B cell (primary cell): ENCODE measurements at regions not wholly inside any gene's neighbourhood (a gene's known extent, or its start where the extent isn't known, plus 50 kb on each side); places are given as distances from the start of the nearest gene placed in this dataset.

ENCODE experiments used
- ATAC-seq: fragments of 200-7000 bp; cut with Tn5 transposase; one replicate; pipeline ENCODE4 v1.10.0; 2021; ENCODE audit warnings: low read depth, mild to moderate bottlenecking, moderate number of reproducible peaks, moderate library complexity
- CTCF ChIA-PET: fragments of 350-600 bp; sonication (Branson Sonifier 250); formaldehyde crosslinking; loops from one replicate; lab custom pipeline; 2021; ENCODE audit warnings: antibody characterized with exemption, inconsistent platforms; lab: Charles Lee
- POLR2A ChIA-PET: fragments of 350-600 bp; sonication (Branson Sonifier 250); formaldehyde crosslinking; loops from one replicate; lab custom pipeline; 2021; ENCODE audit warnings: antibody characterized with exemption; lab: Charles Lee
- DNase-seq: peaks from one replicate; pipeline ENCODE4 v3.0.0; 2013
- H2AFZ ChIP-seq: 2 replicates; pipeline ENCODE4 v1.6.1; 2012; ENCODE audit warnings: mild to moderate bottlenecking, low read depth, low read length; ENCODE audit not compliant: insufficient read depth, poor library complexity, severe bottlenecking
- H3K27ac ChIP-seq, 2 donors: 1 replicate in 1 of 2; 2 replicates in 1 of 2; pipeline ENCODE4 v1.5.1; 2012 to 2013; ENCODE audit warnings: low read length in 2 of 2, mild to moderate bottlenecking in 2 of 2, moderate library complexity in 1 of 2
- H3K27me3 ChIP-seq, 4 experiments: fragments of 200-600 bp in 1 of 4; sonication (generic) in 1 of 4; replicated peaks in 1 of 4; 1 replicate in 2 of 4; 2 replicates in 2 of 4; pipeline versions ENCODE4 v1.6.1 to v1.7.0; 2013 to 2016; ENCODE audit warnings: low read length in 3 of 4, mild to moderate bottlenecking in 2 of 4, mixed read lengths in 1 of 4, moderate library complexity in 1 of 4; ENCODE audit not compliant: insufficient read depth in 4 of 4, control insufficient read depth in 3 of 4; ENCODE audit errors: control extremely low read depth in 1 of 4
- H3K36me3 ChIP-seq, 2 experiments: replicated peaks in 1 of 2; 1 replicate in 1 of 2; 2 replicates in 1 of 2; pipeline versions ENCODE4 v1.6.1 to v1.7.1; 2013; ENCODE audit warnings: low read length in 1 of 2; ENCODE audit not compliant: insufficient read depth in 2 of 2, control insufficient read depth in 1 of 2; ENCODE audit errors: control extremely low read depth in 1 of 2, extremely low read depth in 1 of 2
- H3K4me1 ChIP-seq, 2 donors: fragments of 200-600 bp in 1 of 2; sonication (generic) in 1 of 2; 1 replicate in 1 of 2; 2 replicates in 1 of 2; pipeline versions ENCODE4 v1.5.1 to v1.6.1; 2013 to 2017; ENCODE audit warnings: low read length in 2 of 2; ENCODE audit not compliant: control insufficient read depth in 2 of 2, insufficient read depth in 2 of 2
- H3K4me2 ChIP-seq: replicated peaks from 2 replicates; pipeline ENCODE3; 2012; ENCODE audit warnings: mild to moderate bottlenecking, low read depth, low read length; ENCODE audit not compliant: poor library complexity, severe bottlenecking
- H3K4me3 ChIP-seq, 5 experiments: fragments of 200-600 bp in 1 of 5; sonication (generic) in 1 of 5; 1 replicate in 3 of 5; 2 replicates in 2 of 5; pipeline versions ENCODE4 v1.5.1 to v1.7.0; 2011 to 2016; ENCODE audit warnings: low read length in 4 of 5, mild to moderate bottlenecking in 4 of 5, low read depth in 2 of 5, control low read depth in 1 of 5, moderate library complexity in 1 of 5; ENCODE audit not compliant: insufficient read depth in 1 of 5; ENCODE audit errors: control extremely low read depth in 1 of 5, extremely low read depth in 1 of 5
- H3K79me2 ChIP-seq: fragments of 200-600 bp; sonication (generic); one replicate; pipeline ENCODE4 v1.6.0; 2016; ENCODE audit warnings: low read length; ENCODE audit not compliant: control insufficient read depth, insufficient read depth
- H3K9ac ChIP-seq: fragments of 200-600 bp; sonication (generic); 2 replicates; pipeline ENCODE4 v1.6.1; 2017; ENCODE audit warnings: mild to moderate bottlenecking, low read length, moderate library complexity
- H3K9me3 ChIP-seq, 3 donors: one replicate each; pipeline versions ENCODE4 v1.6.1 to v1.7.1; 2013; ENCODE audit warnings: low read length in 2 of 3; ENCODE audit not compliant: control insufficient read depth in 2 of 3, insufficient read depth in 1 of 3; ENCODE audit errors: control extremely low read depth in 1 of 3
- H4K20me1 ChIP-seq: 2 replicates; pipeline ENCODE4 v1.6.0; 2012; ENCODE audit warnings: mild to moderate bottlenecking, low read length; ENCODE audit not compliant: insufficient read depth, control insufficient read depth, poor library complexity, severe bottlenecking
- H3K27ac Mint-ChIP-seq: one replicate; pipeline ENCODE4 v1.8.0; 2021; ENCODE audit warnings: mixed read lengths
- H3K27me3 Mint-ChIP-seq: one replicate; pipeline ENCODE4 v1.8.0; 2021; ENCODE audit warnings: mixed read lengths
- H3K4me1 Mint-ChIP-seq: one replicate; pipeline ENCODE4 v1.8.0; 2021; ENCODE audit warnings: mixed read lengths
- H3K4me3 Mint-ChIP-seq: one replicate; pipeline ENCODE4 v1.8.0; 2021; ENCODE audit warnings: mixed read lengths
- H3K9me3 Mint-ChIP-seq: one replicate; pipeline ENCODE4 v1.8.0; 2022; ENCODE audit warnings: mixed read lengths; ENCODE audit not compliant: insufficient read depth
- CTCF ChIP-seq: fragments of 200-600 bp; IDR thresholded peaks from one replicate; pipeline ENCODE4 v1.8.0; 2022; ENCODE audit warnings: antibody characterized with exemption, mild to moderate bottlenecking
- EZH2 ChIP-seq: IDR thresholded peaks from 2 replicates; pipeline ENCODE4 v1.6.1; 2012; ENCODE audit warnings: borderline replicate concordance, low read depth, mild to moderate bottlenecking, moderate library complexity, low read length; ENCODE audit not compliant: insufficient read depth, poor library complexity, severe bottlenecking
- WGBS: methylation state at CpG from one replicate; pipeline ENCODE4 v1.1.5; 2013; ENCODE audit warnings: missing lambda C conversion rate; ENCODE audit not compliant: insufficient coverage; 5-methylcytosine and 5-hydroxymethylcytosine counted together
- intact Hi-C: fragments of 100-400 bp; cut with micrococcal nuclease; formaldehyde crosslinking; loops from one replicate; pipeline ENCODE4 v1.10.0; 2022

GRCh38 chr2:22850310-22850709, 534.7 kb upstream of the KLHL29 start:
- H3K27ac ChIP-seq = no peak overlapping the region
- no peak for DNase-seq
- TF ChIP-seq EZH2 = no peak
- no peak for TF ChIP-seq CTCF
- H3K4me3 ChIP-seq = no peak overlapping the region
- ChIA-PET POLR2A (no interaction called here), CTCF (no interaction called here)
- no peaks in the 10 kb centered on the region for H3K27me3 ChIP-seq
- no peak overlapping the region for H3K4me3 Mint-ChIP-seq
- H2AFZ ChIP-seq = no peak overlapping the region
- H3K4me1 ChIP-seq = no peaks in the 10 kb centered on the region
- intact Hi-C loops = no loop called here
- H3K4me1 Mint-ChIP-seq = no peaks in the 10 kb centered on the region
- no peaks in the 10 kb centered on the region for H3K36me3 ChIP-seq
- H3K27me3 Mint-ChIP-seq = no peaks in the 10 kb centered on the region
- ATAC-seq = no peak
- H3K9me3 Mint-ChIP-seq = no peaks in the 10 kb centered on the region
- H3K79me2 ChIP-seq = no peaks in the 10 kb centered on the region
- H4K20me1 ChIP-seq = no peaks in the 10 kb centered on the region
- no peaks in the 10 kb centered on the region for H3K9me3 ChIP-seq
- H3K27ac Mint-ChIP-seq = no peak overlapping the region
- 98% methylated on average over 7 of the region's 7 CpGs for WGBS
- no peak overlapping the region for H3K9ac ChIP-seq
- no peak overlapping the region for H3K4me2 ChIP-seq

- Mint-ChIP-seq H3K4me3 (no peak overlapping the region), H3K27me3 (no peaks in the 10 kb centered on the region), H3K27ac (no peak overlapping the region), H3K4me1 (no peaks in the 10 kb centered on the region), H3K9me3 (peaks cover 2% of the 10 kb centered on the region)
- Histone ChIP-seq H3K4me1 (no peaks in the 10 kb centered on the region), H3K9me3 (no peaks in the 10 kb centered on the region), H3K79me2 (no peaks in the 10 kb centered on the region), H3K9ac (no peak overlapping the region), H3K4me3 (no peak overlapping the region), H2AFZ (no peak overlapping the region), H4K20me1 (no peaks in the 10 kb centered on the region), H3K27me3 (no peaks in the 10 kb centered on the region), H3K36me3 (no peaks in the 10 kb centered on the region), H3K27ac (no peak overlapping the region), H3K4me2 (no peak overlapping the region)
- TF ChIP-seq CTCF (no peak), EZH2 (no peak)
- no CpG with 5 or more reads among the region's 3 CpGs for WGBS
- ChIA-PET POLR2A (no interaction called here), CTCF (no interaction called here)
- intact Hi-C loops = no loop called here
- ATAC-seq (no peak), DNase-seq (no peak)
Observed at GRCh38 chr2:22854588-22854987, 530.4 kb upstream of the KLHL29 start.
